ENCODE measurements at regions not wholly inside any gene's neighbourhood (a gene's known extent, or its start where the extent isn't known, plus 50 kb on each side); places are given as distances from the start of the nearest gene placed in this dataset.
"Not testable (repeated sequence)": the region's sequence is repeated elsewhere in the genome, so short reads cannot be mapped to it uniquely, and the experiment has no call there.

DNA sequence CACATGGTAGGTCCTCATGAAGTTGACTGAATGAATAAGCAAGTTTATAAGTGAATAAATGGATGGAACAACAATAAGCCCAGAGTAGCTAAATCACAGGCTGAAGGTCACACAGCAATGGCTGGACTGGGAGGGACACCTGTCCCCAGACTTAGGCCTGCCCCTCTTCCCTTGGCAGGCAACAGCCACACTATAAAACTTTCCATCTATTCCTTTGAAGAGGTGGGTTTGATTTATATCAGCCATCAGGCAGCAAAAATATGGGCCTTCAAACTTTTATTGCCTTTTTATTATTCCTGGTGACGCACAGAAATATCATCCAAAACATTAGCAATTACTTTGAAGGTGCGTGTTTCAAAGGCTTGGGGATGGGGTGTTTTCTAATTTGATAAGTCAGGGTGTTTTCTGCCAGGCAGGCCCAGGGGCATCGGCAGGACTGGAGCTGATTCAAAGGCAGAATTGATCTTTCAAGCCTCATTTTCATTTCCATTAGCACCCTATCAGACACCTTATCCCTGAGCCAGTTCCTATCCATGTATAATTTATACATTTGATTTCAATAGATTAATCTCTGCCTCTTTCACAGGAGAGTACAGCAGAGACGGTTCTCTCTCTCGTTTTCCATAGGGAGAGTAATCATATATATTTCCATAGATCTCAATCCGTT, 67.2 kb upstream of the LYRM9 start:
- Histone ChIP-seq H3F3A (replicated peaks; ENCODE audit: insufficient read depth) (no peaks in the 10 kb centered on the region), H3K9me2 (no peaks in the 10 kb centered on the region), H2AFZ (ENCODE audit: low read depth) (no peak overlapping the region), H3K9ac (no peak overlapping the region), H3K9me3 (no peaks in the 10 kb centered on the region), H3K79me2 (ENCODE audit: insufficient read depth) (no peaks in the 10 kb centered on the region), H3K4me1 (ENCODE audit: control insufficient read depth in 1 of 2, insufficient read depth in 2 of 2, low read depth in 1 of 2, low read length in 1 of 2) (peaks cover 0 to 12% of the 10 kb centered on the region in 2 experiments; a peak in 1 of 4 replicates), H3K4me3 (ENCODE audit: low read depth in 2 of 2, low read length in 1 of 2) (no peak overlapping the region), H3K4me2 (no peak overlapping the region), H3K36me3 (replicated peaks in 1 of 2; ENCODE audit: control insufficient read depth in 1 of 2, insufficient read depth in 2 of 2, low read length in 1 of 2) (no peaks in the 10 kb centered on the region), H4K20me1 (ENCODE audit: insufficient read depth) (no peaks in the 10 kb centered on the region), H3K27ac (ENCODE audit: low read depth in 2 of 2, low read length in 1 of 2) (no peak overlapping the region), H3K27me3 (ENCODE audit: insufficient read depth) (no peaks in the 10 kb centered on the region)
- CTCF ChIA-PET: interaction anchor here (0.6 to 0.7 kb wide), 2 partner anchors 26 to 45 kb away, joined by 3 read pairs; no protein-coding TSS in a partner anchor
- no peak for DNase-seq
- no peak for TF ChIP-seq GABPA (IDR thresholded peaks at IDR 0.05; ENCODE audit: low read depth)
- no peak for TF ChIP-seq FOXJ3 (CRISPR knock-in tag; IDR thresholded peaks at IDR 0.05)
- TF ChIP-seq RAD21 (IDR thresholded peaks at IDR 0.05; ENCODE audit: low read length): no peak
- no peak for TF ChIP-seq CHD2 (IDR thresholded peaks at IDR 0.05; ENCODE audit: low read length, partially characterized antibody)
- TF ChIP-seq, protein P1, sequence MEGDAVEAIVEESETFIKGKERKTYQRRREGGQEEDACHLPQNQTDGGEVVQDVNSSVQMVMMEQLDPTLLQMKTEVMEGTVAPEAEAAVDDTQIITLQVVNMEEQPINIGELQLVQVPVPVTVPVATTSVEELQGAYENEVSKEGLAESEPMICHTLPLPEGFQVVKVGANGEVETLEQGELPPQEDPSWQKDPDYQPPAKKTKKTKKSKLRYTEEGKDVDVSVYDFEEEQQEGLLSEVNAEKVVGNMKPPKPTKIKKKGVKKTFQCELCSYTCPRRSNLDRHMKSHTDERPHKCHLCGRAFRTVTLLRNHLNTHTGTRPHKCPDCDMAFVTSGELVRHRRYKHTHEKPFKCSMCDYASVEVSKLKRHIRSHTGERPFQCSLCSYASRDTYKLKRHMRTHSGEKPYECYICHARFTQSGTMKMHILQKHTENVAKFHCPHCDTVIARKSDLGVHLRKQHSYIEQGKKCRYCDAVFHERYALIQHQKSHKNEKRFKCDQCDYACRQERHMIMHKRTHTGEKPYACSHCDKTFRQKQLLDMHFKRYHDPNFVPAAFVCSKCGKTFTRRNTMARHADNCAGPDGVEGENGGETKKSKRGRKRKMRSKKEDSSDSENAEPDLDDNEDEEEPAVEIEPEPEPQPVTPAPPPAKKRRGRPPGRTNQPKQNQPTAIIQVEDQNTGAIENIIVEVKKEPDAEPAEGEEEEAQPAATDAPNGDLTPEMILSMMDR (IDR thresholded peaks at IDR 0.05): no peak
- TF ChIP-seq MXI1 (IDR thresholded peaks at IDR 0.05; ENCODE audit: low read depth, low read length): no peak
- POLR2A ChIA-PET: no interaction called here
- WGBS (ENCODE audit: low lambda C conversion rate): 69% methylated on average over 6 of the region's 6 CpGs

DNA sequence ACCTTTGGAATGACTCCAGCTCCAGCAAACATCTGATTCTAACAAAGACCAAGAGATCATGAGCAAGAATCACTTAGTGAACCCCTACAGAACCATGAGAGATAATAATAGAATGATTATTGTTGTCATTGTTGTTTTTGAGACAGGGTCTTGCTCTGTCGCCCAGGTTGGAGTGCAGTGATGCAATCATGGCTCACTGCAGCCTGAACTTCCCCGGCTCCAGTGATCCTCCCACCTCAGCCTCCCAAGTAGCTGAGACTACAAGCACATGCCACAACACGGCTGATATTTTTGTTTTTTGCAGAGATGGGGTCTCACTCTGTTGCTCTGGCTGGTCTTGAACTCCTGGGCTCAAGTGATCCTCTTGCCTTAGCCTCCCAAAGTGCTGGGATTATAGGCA, 69.4 kb upstream of the LYRM9 start:
- H4K20me1 ChIP-seq (ENCODE audit: insufficient read depth); H3K9me3 ChIP-seq; H2AFZ ChIP-seq (ENCODE audit: low read depth); H3F3A ChIP-seq (replicated peaks; ENCODE audit: insufficient read depth); H3K4me1 ChIP-seq (ENCODE audit: control insufficient read depth in 1 of 2, insufficient read depth in 2 of 2, low read depth in 1 of 2, low read length in 1 of 2); H3K27ac ChIP-seq (ENCODE audit: low read depth in 2 of 2, low read length in 1 of 2); H3K36me3 ChIP-seq (replicated peaks in 1 of 2; ENCODE audit: control insufficient read depth in 1 of 2, insufficient read depth in 2 of 2, low read length in 1 of 2); H3K9me2 ChIP-seq; DNase-seq; H3K79me2 ChIP-seq (ENCODE audit: insufficient read depth); H3K27me3 ChIP-seq (ENCODE audit: insufficient read depth); CTCF ChIA-PET; H3K4me3 ChIP-seq (ENCODE audit: low read depth in 2 of 2, low read length in 1 of 2); POLR2A ChIA-PET; H3K4me2 ChIP-seq; H3K9ac ChIP-seq: not testable (repeated sequence)
- WGBS (ENCODE audit: low lambda C conversion rate): 50% methylated on average over 2 of the region's 3 CpGs

DNA sequence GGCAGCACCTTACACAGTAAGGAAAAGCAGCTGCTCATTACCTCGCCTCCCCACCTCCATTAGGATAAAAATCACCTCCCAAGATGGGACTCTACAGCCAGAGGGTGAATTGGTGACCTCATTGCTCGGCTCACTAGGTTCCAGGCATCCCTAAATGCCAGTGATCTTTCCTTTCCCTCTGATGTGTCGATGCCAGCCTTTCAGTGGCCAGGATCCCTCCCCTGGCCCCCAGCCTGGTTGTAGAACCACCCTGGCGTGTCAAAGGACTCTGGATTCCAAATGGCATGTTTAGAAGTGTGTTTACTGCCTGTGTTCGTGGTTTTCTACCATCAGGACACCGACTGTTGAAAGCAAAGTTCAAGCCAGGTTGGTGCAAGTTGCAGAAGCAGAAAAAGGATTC, 72.1 kb upstream of the LYRM9 start:
- Histone ChIP-seq H3K9ac (no peak overlapping the region), H3K9me3 (no peaks in the 10 kb centered on the region), H3K36me3 (replicated peaks in 1 of 2; ENCODE audit: control insufficient read depth in 1 of 2, insufficient read depth in 2 of 2, low read length in 1 of 2) (no peaks in the 10 kb centered on the region), H3K9me2 (no peaks in the 10 kb centered on the region), H3K27ac (ENCODE audit: low read depth in 2 of 2, low read length in 1 of 2) (no peak overlapping the region), H2AFZ (ENCODE audit: low read depth) (no peak overlapping the region), H3K4me3 (ENCODE audit: low read depth in 2 of 2, low read length in 1 of 2) (no peak overlapping the region), H3K79me2 (ENCODE audit: insufficient read depth) (no peaks in the 10 kb centered on the region), H3F3A (replicated peaks; ENCODE audit: insufficient read depth) (no peaks in the 10 kb centered on the region), H3K27me3 (ENCODE audit: insufficient read depth) (no peaks in the 10 kb centered on the region), H3K4me1 (ENCODE audit: control insufficient read depth in 1 of 2, insufficient read depth in 2 of 2, low read depth in 1 of 2, low read length in 1 of 2) (peaks cover 0 to 7% of the 10 kb centered on the region in 2 experiments; a peak in 1 of 4 replicates), H3K4me2 (no peak overlapping the region), H4K20me1 (ENCODE audit: insufficient read depth) (no peaks in the 10 kb centered on the region)
- CTCF ChIA-PET: interaction anchor here (1.2 kb wide), 1 partner anchor 72 kb away, joined by 3 read pairs; the partner anchor contains the start of gene LYRM9
- no peak for TF ChIP-seq FOXJ3 (CRISPR knock-in tag; IDR thresholded peaks at IDR 0.05)
- no peak for TF ChIP-seq RAD21 (IDR thresholded peaks at IDR 0.05; ENCODE audit: low read length)
- TF ChIP-seq IRF3 (IDR thresholded peaks at IDR 0.05; ENCODE audit: low read depth, low read length): no peak
- TF ChIP-seq ELF1 (IDR thresholded peaks at IDR 0.05): no peak
- no peak for TF ChIP-seq TCF12 (IDR thresholded peaks at IDR 0.05)
- TF ChIP-seq NRF1 (IDR thresholded peaks at IDR 0.05; ENCODE audit: low read depth, low read length): no peak
- no peak for TF ChIP-seq FOSL2 (IDR thresholded peaks at IDR 0.05; ENCODE audit: borderline replicate concordance, low read depth)
- TF ChIP-seq SMC3 (IDR thresholded peaks at IDR 0.05; ENCODE audit: low read depth, low read length): no peak
- TF ChIP-seq, protein P1 (IDR thresholded peaks at IDR 0.05): no peak
- no peak for TF ChIP-seq POLR2AphosphoS5 (IDR thresholded peaks at IDR 0.05; ENCODE audit: low read depth, low read length)
- no peak for TF ChIP-seq TEAD4 (IDR thresholded peaks at IDR 0.05; ENCODE audit: borderline replicate concordance, insufficient read depth)
- POLR2A ChIA-PET: no interaction called here
- DNase-seq: no peak
- WGBS (ENCODE audit: low lambda C conversion rate): 45% methylated on average over 6 of the region's 6 CpGs

Data from SK-N-SH (cell line).